ENCODE measurements at regions not wholly inside any gene's neighbourhood (a gene's known extent, or its start where the extent isn't known, plus 50 kb on each side); places are given as distances from the start of the nearest gene placed in this dataset.

GRCh38 chr10:92768104-92768503 lies 78.3 kb downstream of the HHEX start:
- ATAC-seq (ENCODE audit: low read depth) = no peak
- Histone ChIP-seq H3K4me1 (ENCODE audit: insufficient read depth, poor library complexity, severe bottlenecking) (no peaks in the 10 kb centered on the region), H3K27me3 (ENCODE audit: insufficient read depth, poor library complexity, severe bottlenecking) (no peaks in the 10 kb centered on the region), H3K4me3 (ENCODE audit: severe bottlenecking) (no peak overlapping the region), H3K9me3 (ENCODE audit: severe bottlenecking) (no peaks in the 10 kb centered on the region), H3K36me3 (ENCODE audit: low read depth) (no peaks in the 10 kb centered on the region), H3K27ac (ENCODE audit: poor library complexity, severe bottlenecking) (no peak overlapping the region)
- DNase-seq (ENCODE audit: low spot score) = no peak
- TF ChIP-seq CTCF (IDR thresholded peaks at IDR 0.05; ENCODE audit: poor library complexity, severe bottlenecking) = no peak

DNA sequence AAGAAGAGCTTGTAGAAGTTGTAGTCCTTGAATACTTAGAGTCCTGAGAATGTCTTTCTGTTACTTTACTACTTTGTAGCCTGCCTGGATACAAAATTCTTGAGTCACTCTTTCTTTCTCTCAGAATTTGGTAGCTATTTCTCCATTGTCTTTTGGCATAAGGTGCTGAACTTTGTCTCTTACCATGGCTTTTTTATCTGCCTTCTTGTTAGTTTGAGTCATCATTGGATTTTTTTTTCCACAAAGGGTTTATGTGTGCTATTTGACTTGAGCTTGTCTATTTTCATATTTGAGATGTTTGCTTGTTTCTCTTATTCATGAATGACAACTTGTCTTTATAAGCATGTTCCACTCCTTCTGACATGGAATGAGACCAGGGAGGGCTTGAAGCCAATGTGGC lies 74.5 kb upstream of the EXOC6 start:
- no peak overlapping the region for H3K27ac ChIP-seq (ENCODE audit: poor library complexity, severe bottlenecking)
- TF ChIP-seq CTCF (IDR thresholded peaks at IDR 0.05; ENCODE audit: poor library complexity, severe bottlenecking) = no peak
- no peaks in the 10 kb centered on the region for H3K36me3 ChIP-seq (ENCODE audit: low read depth)
- DNase-seq (ENCODE audit: low spot score) (no peak), ATAC-seq (ENCODE audit: low read depth) (no peak)
- no peaks in the 10 kb centered on the region for H3K4me1 ChIP-seq (ENCODE audit: insufficient read depth, poor library complexity, severe bottlenecking)
- no peak overlapping the region for H3K4me3 ChIP-seq (ENCODE audit: severe bottlenecking)
- no peaks in the 10 kb centered on the region for H3K9me3 ChIP-seq (ENCODE audit: severe bottlenecking)
- H3K27me3 ChIP-seq (ENCODE audit: insufficient read depth, poor library complexity, severe bottlenecking) = no peaks in the 10 kb centered on the region

GRCh38 chr10:92778091-92778490 lies 70.2 kb upstream of the EXOC6 start:
- TF ChIP-seq CTCF (IDR thresholded peaks at IDR 0.05; ENCODE audit: poor library complexity, severe bottlenecking) = no peak

GRCh38 chr10:92785118-92785517 lies 63.2 kb upstream of the EXOC6 start:
- DNase-seq (ENCODE audit: low spot score) (no peak), ATAC-seq (ENCODE audit: low read depth) (no peak)
- H3K4me1 ChIP-seq (ENCODE audit: insufficient read depth, poor library complexity, severe bottlenecking) = no peaks in the 10 kb centered on the region
- H3K9me3 ChIP-seq (ENCODE audit: severe bottlenecking) = no peaks in the 10 kb centered on the region
- no peak overlapping the region for H3K4me3 ChIP-seq (ENCODE audit: severe bottlenecking)
- TF ChIP-seq CTCF (IDR thresholded peaks at IDR 0.05; ENCODE audit: poor library complexity, severe bottlenecking) = no peak
- H3K27ac ChIP-seq (ENCODE audit: poor library complexity, severe bottlenecking) = no peak overlapping the region
- no peaks in the 10 kb centered on the region for H3K27me3 ChIP-seq (ENCODE audit: insufficient read depth, poor library complexity, severe bottlenecking)
- no peaks in the 10 kb centered on the region for H3K36me3 ChIP-seq (ENCODE audit: low read depth)

More at GRCh38 chr10:92778091-92778490, 70.2 kb upstream of the EXOC6 start:
- H3K4me3 ChIP-seq (ENCODE audit: severe bottlenecking) = no peak overlapping the region
- no peaks in the 10 kb centered on the region for H3K36me3 ChIP-seq (ENCODE audit: low read depth)
- H3K27ac ChIP-seq (ENCODE audit: poor library complexity, severe bottlenecking) = no peak overlapping the region
- DNase-seq (ENCODE audit: low spot score) (no peak), ATAC-seq (ENCODE audit: low read depth) (no peak)
- no peaks in the 10 kb centered on the region for H3K27me3 ChIP-seq (ENCODE audit: insufficient read depth, poor library complexity, severe bottlenecking)
- no peaks in the 10 kb centered on the region for H3K9me3 ChIP-seq (ENCODE audit: severe bottlenecking)
- H3K4me1 ChIP-seq (ENCODE audit: insufficient read depth, poor library complexity, severe bottlenecking) = no peaks in the 10 kb centered on the region

DNA sequence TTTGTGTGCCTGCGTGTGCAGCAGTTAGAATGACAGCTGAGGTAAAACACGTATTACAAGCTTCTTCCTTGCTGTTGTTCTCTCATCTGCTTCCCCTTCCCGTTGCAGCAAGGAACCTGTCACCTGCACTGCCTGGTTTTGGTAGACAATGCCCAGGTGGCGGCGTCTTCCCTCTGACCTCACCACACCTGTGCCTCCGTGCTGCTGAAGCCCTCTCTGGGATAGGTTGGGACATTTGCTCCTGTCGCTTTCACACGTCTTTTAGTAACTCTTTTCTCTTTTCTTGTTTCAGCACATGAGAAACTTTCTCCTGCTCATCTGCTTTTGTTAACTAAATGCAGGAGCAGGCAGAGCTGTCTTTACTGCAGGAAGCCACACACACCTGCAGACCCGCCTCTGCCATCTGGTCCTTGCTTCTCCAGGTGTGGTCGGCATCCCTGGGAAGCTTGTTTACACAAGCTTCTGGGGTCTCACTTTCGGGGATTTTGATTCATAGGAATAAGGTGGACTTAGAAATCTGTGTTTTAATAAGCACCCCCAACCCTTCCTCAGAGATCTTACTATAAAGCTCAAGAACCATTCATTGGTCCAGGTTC lies 60.7 kb upstream of the EXOC6 start:
- DNase-seq (ENCODE audit: low spot score) (no peak), ATAC-seq (ENCODE audit: low read depth) (no peak)
- Histone ChIP-seq H3K27me3 (ENCODE audit: insufficient read depth, poor library complexity, severe bottlenecking) (no peaks in the 10 kb centered on the region), H3K4me3 (ENCODE audit: severe bottlenecking) (no peak overlapping the region), H3K36me3 (ENCODE audit: low read depth) (no peaks in the 10 kb centered on the region), H3K4me1 (ENCODE audit: insufficient read depth, poor library complexity, severe bottlenecking) (no peaks in the 10 kb centered on the region), H3K27ac (ENCODE audit: poor library complexity, severe bottlenecking) (no peak overlapping the region), H3K9me3 (ENCODE audit: severe bottlenecking) (no peaks in the 10 kb centered on the region)
- TF ChIP-seq CTCF (IDR thresholded peaks at IDR 0.05; ENCODE audit: poor library complexity, severe bottlenecking) = no peak
